BLaER1 treated with 17β-estradiol and CSF1 and Interleukin-3, amounts not matched to agents 10 nM and 100 nM (cell line): ENCODE measurements at regions not wholly inside any gene's neighbourhood (a gene's known extent, or its start where the extent isn't known, plus 50 kb on each side); places are given as distances from the start of the nearest gene placed in this dataset.
"Not testable (repeated sequence)": the region's sequence is repeated elsewhere in the genome, so short reads cannot be mapped to it uniquely, and the experiment has no call there.

Source experiments
- H3K27ac ChIP-seq, 11 experiments: shearing (Covaris generic); formaldehyde crosslinking; 2 replicates each; pipeline ENCODE4 v1.8.1; 2022
- H3K27me3 ChIP-seq, 11 experiments: shearing (Covaris generic); formaldehyde crosslinking; 2 replicates each; pipeline ENCODE4 v1.8.1; 2022
- H3K36me3 ChIP-seq, 11 experiments: shearing (Covaris generic); formaldehyde crosslinking; 2 replicates each; pipeline ENCODE4 v1.8.1; 2022
- H3K4me1 ChIP-seq, 10 experiments: shearing (Covaris generic); formaldehyde crosslinking; 2 replicates each; pipeline ENCODE4 v1.8.1; 2022
- H3K4me2 ChIP-seq, 11 experiments: shearing (Covaris generic); formaldehyde crosslinking; 2 replicates each; pipeline ENCODE4 v1.8.1; 2022
- H3K4me3 ChIP-seq, 10 experiments: shearing (Covaris generic); formaldehyde crosslinking; 2 replicates each; pipeline ENCODE4 v1.8.1; 2022
- H3K9ac ChIP-seq, 11 experiments: shearing (Covaris generic); formaldehyde crosslinking; 2 replicates each; pipeline ENCODE4 v1.8.1; 2022
- H3K9me3 ChIP-seq, 11 experiments: shearing (Covaris generic); formaldehyde crosslinking; replicated peaks in 1 of 11; 2 replicates each; pipeline ENCODE4 v1.8.1; 2022
- H4K20me1 ChIP-seq, 11 experiments: shearing (Covaris generic); formaldehyde crosslinking; 2 replicates each; pipeline ENCODE4 v1.8.1; 2022
- Cebpa-rat ChIP-seq, 11 experiments: shearing (Covaris generic); IDR thresholded peaks; 2 replicates each; pipeline ENCODE4 v1.8.1; 2022

GRCh38 chr7:27032839-27033238 lies 63.0 kb downstream of the HOXA1 start:
- H3K27me3 ChIP-seq, result no peaks in the 10 kb centered on the region
- no peaks in the 10 kb centered on the region for H3K36me3 ChIP-seq
- H3K4me2 ChIP-seq, result no peak overlapping the region
- H3K27ac ChIP-seq, result no peak overlapping the region
- no peak overlapping the region for H3K4me3 ChIP-seq
- no peak overlapping the region for H3K9ac ChIP-seq
- H4K20me1 ChIP-seq, result no peaks in the 10 kb centered on the region
- H3K9me3 ChIP-seq, result no peaks in the 10 kb centered on the region
- TF ChIP-seq Cebpa-rat (IDR thresholded peaks at IDR 0.05), result no peak
- peaks cover 0 to 11% (median 6%) of the 10 kb centered on the region in 10 experiments; a peak in 10 of 20 replicates for H3K4me1 ChIP-seq

- Histone ChIP-seq H3K9me3 (no peaks in the 10 kb centered on the region), H3K36me3 (no peaks in the 10 kb centered on the region), H3K27me3 (no peaks in the 10 kb centered on the region), H4K20me1 (no peaks in the 10 kb centered on the region), H3K4me1 (peaks cover 0 to 11% (median 6%) of the 10 kb centered on the region in 10 experiments; a peak in 10 of 20 replicates), H3K9ac (no peak overlapping the region), H3K27ac (no peak overlapping the region), H3K4me3 (no peak overlapping the region), H3K4me2 (peak overlapping the region in 7 of 11 experiments; percentile 5 to 40 (median 16); a peak in 9 of 22 replicates)
- TF ChIP-seq Cebpa-rat (IDR thresholded peaks at IDR 0.05), result no peak
These were observed 64.3 kb downstream of the HOXA1 start for GRCh38 chr7:27031289-27032172.

GRCh38 chr7:27030393-27031050 lies 65.3 kb downstream of the HOXA1 start:
- no peak for TF ChIP-seq Cebpa-rat (IDR thresholded peaks at IDR 0.05)
- Histone ChIP-seq H3K27ac (no peak overlapping the region), H3K36me3 (no peaks in the 10 kb centered on the region), H3K4me3 (no peak overlapping the region), H3K4me1 (peaks cover 0 to 11% (median 6%) of the 10 kb centered on the region in 10 experiments; a peak in 10 of 20 replicates), H3K9ac (no peak overlapping the region), H4K20me1 (no peaks in the 10 kb centered on the region), H3K4me2 (no peak overlapping the region), H3K9me3 (no peaks in the 10 kb centered on the region), H3K27me3 (no peaks in the 10 kb centered on the region)

- Histone ChIP-seq H3K36me3 (no peaks in the 10 kb centered on the region), H3K4me2 (no peak overlapping the region), H3K27me3 (no peaks in the 10 kb centered on the region), H3K27ac (no peak overlapping the region), H3K9me3 (peaks cover 5 to 10% (median 9%) of the 10 kb centered on the region in 11 experiments; a peak in 13 of 22 replicates), H4K20me1 (no peaks in the 10 kb centered on the region; a peak in 1 of 22 replicates), H3K9ac (no peak overlapping the region), H3K4me3 (no peak overlapping the region), H3K4me1 (no peaks in the 10 kb centered on the region)
- no peak for TF ChIP-seq Cebpa-rat (IDR thresholded peaks at IDR 0.05)
These were observed 70.5 kb downstream of the HOXA1 start for GRCh38 chr7:27025270-27025669.

GRCh38 chr7:27010068-27010467 lies 85.7 kb downstream of the HOXA1 start:
- H3K27me3 ChIP-seq, result no peaks in the 10 kb centered on the region
- no peaks in the 10 kb centered on the region for H4K20me1 ChIP-seq
- no peak overlapping the region for H3K9ac ChIP-seq
- H3K4me1 ChIP-seq, result peaks cover 0 to 9% (median 6%) of the 10 kb centered on the region in 10 experiments; a peak in 9 of 20 replicates
- H3K27ac ChIP-seq, result no peak overlapping the region
- no peak overlapping the region for H3K4me2 ChIP-seq
- H3K4me3 ChIP-seq, result no peak overlapping the region
- peaks cover 30 to 56% (median 45%) of the 10 kb centered on the region in 11 experiments for H3K9me3 ChIP-seq
- H3K36me3 ChIP-seq, result no peaks in the 10 kb centered on the region
- TF ChIP-seq Cebpa-rat (IDR thresholded peaks at IDR 0.05), result no peak

- no peak overlapping the region for H3K9ac ChIP-seq
- H3K36me3 ChIP-seq, result no peaks in the 10 kb centered on the region
These were observed 95.3 kb downstream of the HOXA1 start for GRCh38 chr7:27000496-27000895.

GRCh38 chr7:26998284-26998683 lies 97.5 kb downstream of the HOXA1 start:
- H3K27ac ChIP-seq, H4K20me1 ChIP-seq, H3K4me1 ChIP-seq, H3K4me2 ChIP-seq, H3K27me3 ChIP-seq, H3K9ac ChIP-seq, H3K36me3 ChIP-seq, H3K4me3 ChIP-seq: not testable (repeated sequence)
- H3K9me3 ChIP-seq, result peaks cover 27 to 55% (median 48%) of the 10 kb centered on the region in 11 experiments

More at GRCh38 chr7:27000496-27000895, 95.3 kb downstream of the HOXA1 start:
- no peak overlapping the region for H3K27ac ChIP-seq
- H4K20me1 ChIP-seq, result no peaks in the 10 kb centered on the region
- H3K4me2 ChIP-seq, result no peak overlapping the region
- H3K4me3 ChIP-seq, result no peak overlapping the region
- no peaks in the 10 kb centered on the region for H3K27me3 ChIP-seq
- H3K9me3 ChIP-seq, result peaks cover 27 to 55% (median 46%) of the 10 kb centered on the region in 11 experiments
- no peaks in the 10 kb centered on the region for H3K4me1 ChIP-seq
- no peak for TF ChIP-seq Cebpa-rat (IDR thresholded peaks at IDR 0.05)

- H3K4me1 ChIP-seq, result no peaks in the 10 kb centered on the region
- peaks cover 27 to 49% (median 36%) of the 10 kb centered on the region in 11 experiments for H3K9me3 ChIP-seq
- no peak overlapping the region for H3K9ac ChIP-seq
- H3K36me3 ChIP-seq, result no peaks in the 10 kb centered on the region
- no peak overlapping the region for H3K27ac ChIP-seq
- no peak for TF ChIP-seq Cebpa-rat (IDR thresholded peaks at IDR 0.05)
- H3K27me3 ChIP-seq, result no peaks in the 10 kb centered on the region
- H3K4me3 ChIP-seq, result no peak overlapping the region
- H3K4me2 ChIP-seq, result no peak overlapping the region
- no peaks in the 10 kb centered on the region for H4K20me1 ChIP-seq
These were observed 100.1 kb downstream of the HOXA1 start for GRCh38 chr7:26995666-26996065.
